ENCODE measurements at regions not wholly inside any gene's neighbourhood (a gene's known extent, or its start where the extent isn't known, plus 50 kb on each side); places are given as distances from the start of the nearest gene placed in this dataset.
A peak's percentile ranks its signal among the peaks of the same experiment; 100 is the strongest.

DNA sequence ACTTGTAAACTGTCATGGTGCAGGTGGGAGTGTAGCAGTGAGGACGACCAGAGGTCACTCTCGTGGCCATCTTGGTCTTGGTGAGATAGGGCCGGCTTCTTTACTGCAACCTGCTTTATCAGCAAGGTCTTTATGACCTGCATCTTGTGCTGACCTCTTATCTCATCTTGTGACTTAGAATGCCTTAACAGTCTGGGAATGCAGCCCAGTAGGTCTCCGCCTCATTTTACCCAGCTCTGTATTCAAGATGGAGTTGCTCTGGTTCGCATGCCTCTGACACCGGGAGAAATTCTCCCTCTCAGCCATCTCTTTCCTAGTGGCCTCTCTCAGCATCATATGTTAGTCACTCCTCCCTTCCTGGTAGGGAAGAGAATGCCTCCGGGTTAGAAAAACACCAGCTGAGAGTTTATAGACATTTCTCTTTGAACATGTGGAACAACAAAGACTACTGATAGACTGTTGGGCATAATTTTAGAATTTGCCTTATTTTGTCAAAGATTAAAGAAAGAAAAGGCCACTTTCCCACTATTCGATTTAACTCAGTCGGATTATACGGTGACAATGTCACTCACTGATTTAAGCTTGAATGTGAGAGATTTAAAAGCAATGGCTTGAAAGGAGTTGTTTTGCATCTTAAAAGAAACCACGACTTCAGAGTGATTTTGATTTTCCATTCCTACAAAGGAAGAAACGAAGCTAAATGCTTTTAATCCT lies 67.9 kb upstream of the SNX9 start:
- no peak for DNase-seq (ENCODE audit: low spot score in 2 of 2)
- Histone ChIP-seq H3K27me3 (no peaks in the 10 kb centered on the region), H3K4me1 (peaks cover 4 to 13% of the 10 kb centered on the region in 2 donors), H3K9me3 (no peaks in the 10 kb centered on the region), H3K4me3 (no peak overlapping the region), H3K36me3 (no peaks in the 10 kb centered on the region), H3K27ac (peak overlapping the region in 1 of 2 donors; percentile 71)
- intact Hi-C loops (cut with DNase I), result loop anchor here (5.0 kb wide), 1 partner anchor 317 kb away; no protein-coding TSS in a partner anchor
- TF ChIP-seq, protein P1, sequence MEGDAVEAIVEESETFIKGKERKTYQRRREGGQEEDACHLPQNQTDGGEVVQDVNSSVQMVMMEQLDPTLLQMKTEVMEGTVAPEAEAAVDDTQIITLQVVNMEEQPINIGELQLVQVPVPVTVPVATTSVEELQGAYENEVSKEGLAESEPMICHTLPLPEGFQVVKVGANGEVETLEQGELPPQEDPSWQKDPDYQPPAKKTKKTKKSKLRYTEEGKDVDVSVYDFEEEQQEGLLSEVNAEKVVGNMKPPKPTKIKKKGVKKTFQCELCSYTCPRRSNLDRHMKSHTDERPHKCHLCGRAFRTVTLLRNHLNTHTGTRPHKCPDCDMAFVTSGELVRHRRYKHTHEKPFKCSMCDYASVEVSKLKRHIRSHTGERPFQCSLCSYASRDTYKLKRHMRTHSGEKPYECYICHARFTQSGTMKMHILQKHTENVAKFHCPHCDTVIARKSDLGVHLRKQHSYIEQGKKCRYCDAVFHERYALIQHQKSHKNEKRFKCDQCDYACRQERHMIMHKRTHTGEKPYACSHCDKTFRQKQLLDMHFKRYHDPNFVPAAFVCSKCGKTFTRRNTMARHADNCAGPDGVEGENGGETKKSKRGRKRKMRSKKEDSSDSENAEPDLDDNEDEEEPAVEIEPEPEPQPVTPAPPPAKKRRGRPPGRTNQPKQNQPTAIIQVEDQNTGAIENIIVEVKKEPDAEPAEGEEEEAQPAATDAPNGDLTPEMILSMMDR (IDR thresholded peaks at IDR 0.05), result no peak

DNA sequence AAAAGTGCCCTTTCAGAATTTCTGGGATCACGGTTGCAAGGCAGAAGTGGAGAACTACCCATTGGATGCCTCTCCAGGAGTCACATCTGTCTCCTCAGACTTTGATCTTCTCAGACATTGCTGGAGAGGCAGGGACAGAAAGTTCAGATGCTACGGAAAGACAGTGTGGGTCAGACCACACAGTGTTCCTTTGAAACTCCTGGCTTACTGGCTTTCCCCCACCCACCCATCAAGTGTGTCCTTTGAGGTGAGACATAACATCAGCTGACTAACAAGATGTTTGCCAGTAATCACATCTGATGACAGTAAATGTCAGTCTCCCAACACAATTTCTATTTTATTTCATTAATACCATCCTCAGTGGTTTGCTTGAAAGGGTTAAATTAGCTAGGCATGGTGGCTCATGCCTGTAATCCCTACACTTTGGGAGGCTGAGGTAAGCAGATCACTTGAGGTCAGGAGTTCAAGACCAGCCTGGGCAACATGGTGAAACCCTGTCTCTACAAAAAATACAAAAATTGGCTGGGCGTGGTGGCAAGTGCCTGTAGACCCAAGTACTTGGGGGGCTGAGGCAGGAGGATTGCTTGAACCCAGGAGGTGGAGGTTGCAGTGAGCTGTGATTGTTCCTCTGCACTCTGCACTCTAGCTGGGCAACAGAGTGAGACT lies 67.2 kb upstream of the SNX9 start:
- H3K27me3 ChIP-seq, result no peaks in the 10 kb centered on the region
- intact Hi-C loops (cut with DNase I), result loop anchor here (1.0 to 5.0 kb wide), 3 partner anchors 67 to 316 kb away; partner anchors contain the start of gene SNX9
- TF ChIP-seq, protein P1 (IDR thresholded peaks at IDR 0.05), result no peak
- H3K27ac ChIP-seq, result peak overlapping the region; percentile 62 to 71
- no peak overlapping the region for H3K4me3 ChIP-seq
- no peaks in the 10 kb centered on the region for H3K36me3 ChIP-seq
- H3K4me1 ChIP-seq, result peaks cover 9 to 18% of the 10 kb centered on the region in 2 donors
- no peaks in the 10 kb centered on the region for H3K9me3 ChIP-seq
- DNase-seq (ENCODE audit: low spot score in 2 of 2), result no peak

DNA sequence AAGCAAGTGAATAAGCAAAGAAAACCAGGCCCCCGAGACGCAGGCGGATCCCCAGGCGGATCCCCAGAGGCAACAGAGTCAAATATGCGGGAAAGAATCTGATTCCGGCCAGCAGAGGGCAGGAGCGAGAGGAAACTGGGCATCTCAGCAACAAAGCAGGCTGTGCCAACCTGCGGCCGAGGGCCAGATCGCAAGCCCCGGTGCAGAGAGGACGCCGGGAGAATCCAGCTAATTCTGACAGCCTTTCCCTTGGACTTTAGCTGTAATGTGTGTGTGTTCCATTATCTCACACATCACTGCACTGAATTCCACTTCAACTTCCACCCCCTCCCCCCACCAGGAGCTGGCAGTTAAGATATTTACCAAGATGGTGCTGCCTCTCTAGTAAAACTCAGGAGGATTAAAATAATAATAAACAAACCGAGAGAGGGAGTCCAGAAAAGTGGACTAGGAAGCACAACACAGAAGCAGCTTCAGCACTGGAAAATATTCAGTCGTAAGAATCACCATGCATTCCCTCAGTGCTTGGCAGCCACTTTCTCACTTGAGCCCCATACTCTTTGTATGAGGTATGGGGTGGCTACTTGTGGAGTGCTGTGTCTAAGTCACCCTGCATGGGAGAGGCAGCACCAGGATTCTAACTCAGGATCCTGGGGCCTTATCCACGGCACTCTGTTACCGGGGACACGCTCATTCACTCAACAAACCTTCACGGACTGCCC lies 66.2 kb upstream of the SNX9 start:
- Histone ChIP-seq H3K36me3 (no peaks in the 10 kb centered on the region), H3K4me3 (peak overlapping the region in 1 of 2 donors; percentile 32), H3K4me1 (peaks cover 13 to 27% of the 10 kb centered on the region in 2 donors), H3K27ac (peak overlapping the region; percentile 62 to 71), H3K27me3 (no peaks in the 10 kb centered on the region), H3K9me3 (no peaks in the 10 kb centered on the region)
- DNase-seq (ENCODE audit: low spot score in 2 of 2), result peak; percentile 47 to 95
- TF ChIP-seq, protein P1 (IDR thresholded peaks at IDR 0.05), result peak; percentile 76 to 90 (median 89)
- intact Hi-C loops (cut with DNase I), result loop anchor here (1.0 to 5.0 kb wide), 3 partner anchors 66 to 315 kb away; partner anchors contain the start of gene SNX9

DNA sequence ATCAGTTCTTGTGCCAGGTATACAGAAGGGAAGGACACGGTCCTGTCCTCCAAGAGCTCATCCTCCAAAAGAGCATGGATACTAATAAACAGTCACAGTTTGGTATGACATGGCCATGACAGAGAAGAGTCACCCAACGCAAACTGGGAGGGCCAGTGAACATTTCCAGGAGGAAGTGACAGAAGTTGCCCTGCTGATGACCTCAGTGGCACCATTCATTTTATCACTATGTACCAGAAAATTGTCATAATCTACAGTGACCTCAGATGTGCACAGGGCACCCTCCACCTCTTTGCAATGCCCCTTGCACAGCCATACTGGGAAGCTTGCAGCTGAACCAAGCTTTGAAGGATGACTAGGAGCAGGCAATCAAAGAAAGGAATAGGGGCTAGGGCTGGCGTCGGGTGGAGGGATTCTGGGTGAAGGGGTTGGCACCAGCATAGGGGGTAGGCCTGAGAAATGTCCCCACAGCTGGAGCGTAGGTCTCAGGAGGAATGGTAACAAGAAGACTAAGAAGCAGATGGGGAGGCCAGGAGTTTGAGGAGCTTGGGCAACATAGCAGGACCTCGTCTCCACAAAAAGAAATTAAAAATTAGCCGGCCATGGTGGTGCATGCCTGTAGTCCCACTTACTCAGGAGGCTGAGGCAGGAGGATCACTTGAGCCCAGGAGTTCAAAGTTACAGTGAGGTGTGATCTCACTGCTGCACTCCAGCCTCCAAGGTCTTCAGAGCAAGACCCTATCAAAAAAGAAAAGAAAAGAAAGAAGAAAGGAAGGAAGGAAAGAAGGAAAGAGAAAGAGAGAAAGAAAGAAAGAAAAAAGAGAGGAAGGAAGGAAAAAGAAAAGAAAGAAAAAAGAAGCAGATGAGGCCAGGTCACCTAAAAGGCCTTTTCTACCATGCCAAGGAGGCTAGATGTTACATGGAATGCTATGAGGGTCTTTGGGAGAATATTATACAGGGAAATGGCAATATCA lies 65.3 kb upstream of the SNX9 start:
- H3K27ac ChIP-seq, result peak overlapping the region; percentile 62 to 71
- DNase-seq (ENCODE audit: low spot score in 2 of 2), result no peak

More for the DNA sequence above, 65.3 kb upstream of the SNX9 start:
- Histone ChIP-seq H3K9me3 (no peaks in the 10 kb centered on the region), H3K4me1 (peaks cover 15 to 30% of the 10 kb centered on the region in 2 donors), H3K4me3 (no peak overlapping the region), H3K27me3 (no peaks in the 10 kb centered on the region), H3K36me3 (no peaks in the 10 kb centered on the region)
- intact Hi-C loops (cut with DNase I), result loop anchor here (2.0 to 5.0 kb wide), 2 partner anchors 65 to 315 kb away; partner anchors contain the start of gene SNX9
- TF ChIP-seq, protein P1 (IDR thresholded peaks at IDR 0.05), result no peak
